SK-N-SH (cell line): ENCODE measurements at regions not wholly inside any gene's neighbourhood (a gene's known extent, or its start where the extent isn't known, plus 50 kb on each side); places are given as distances from the start of the nearest gene placed in this dataset.

Experiments
- CTCF ChIA-PET: fragments of 300-600, 350-600 bp; formaldehyde crosslinking; extraction: SDS; loops from one replicate; lab custom pipeline; 2021; lab: Yijun Ruan, JAX
- POLR2A ChIA-PET: fragments of 350-600 bp; sonication (Branson Sonifier 250); formaldehyde crosslinking; extraction: SDS; loops from one replicate; lab custom pipeline; 2020; ENCODE audit warnings: antibody characterized with exemption, inconsistent platforms; lab: Yijun Ruan, JAX
- DNase-seq: peaks from one replicate; pipeline ENCODE4 v3.0.0; 2012
- H2AFZ ChIP-seq: fragments of 200-600 bp; sonication (generic); 2 replicates; pipeline ENCODE4 v1.8.1; 2016; ENCODE audit warnings: antibody characterized with exemption, mild to moderate bottlenecking, low read depth
- H3F3A ChIP-seq: fragments of 200-600 bp; sonication (generic); replicated peaks from 2 replicates; pipeline ENCODE3; 2016; ENCODE audit warnings: antibody characterized with exemption, mild to moderate bottlenecking; ENCODE audit not compliant: insufficient read depth
- H3K27ac ChIP-seq, 2 experiments: fragments of 200-500 bp in 1 of 2; fragments of 200-600 bp in 1 of 2; sonication (Bioruptor generic) in 1 of 2; sonication (generic), shearing (Covaris generic) in 1 of 2; 2 replicates each; pipeline versions ENCODE4 v1.5.1 to v1.6.1; 2014 to 2016; ENCODE audit warnings: low read depth in 2 of 2, inconsistent platforms in 1 of 2, low read length in 1 of 2, mild to moderate bottlenecking in 1 of 2, mixed read lengths in 1 of 2
- H3K27me3 ChIP-seq: fragments of 200-600 bp; sonication (generic), shearing (Covaris generic); 2 replicates; pipeline ENCODE4 v1.6.1; 2016; ENCODE audit warnings: mixed run types; ENCODE audit not compliant: insufficient read depth
- H3K36me3 ChIP-seq, 2 experiments: fragments of 200-500 bp in 1 of 2; fragments of 200-600 bp in 1 of 2; sonication (Bioruptor generic) in 1 of 2; sonication (generic) in 1 of 2; replicated peaks in 1 of 2; 2 replicates each; pipeline versions ENCODE3 to v1.5.1; 2014 to 2016; ENCODE audit warnings: low read length in 1 of 2, mild to moderate bottlenecking in 1 of 2; ENCODE audit not compliant: insufficient read depth in 2 of 2, control insufficient read depth in 1 of 2
- H3K4me1 ChIP-seq, 2 experiments: fragments of 200-500 bp in 1 of 2; fragments of 200-600 bp in 1 of 2; sonication (Bioruptor generic) in 1 of 2; sonication (generic), shearing (Covaris generic) in 1 of 2; 2 replicates each; pipeline versions ENCODE4 v1.5.1 to v1.6.1; 2014 to 2016; ENCODE audit warnings: low read depth in 1 of 2, low read length in 1 of 2, mixed run types in 1 of 2; ENCODE audit not compliant: insufficient read depth in 2 of 2, control insufficient read depth in 1 of 2
- H3K4me2 ChIP-seq: fragments of 200-600 bp; sonication (generic), shearing (Covaris generic); 2 replicates; pipeline ENCODE4 v1.6.1; 2017; ENCODE audit warnings: mixed run types
- H3K4me3 ChIP-seq, 2 experiments: fragments of 200-500 bp in 1 of 2; fragments of 200-600 bp in 1 of 2; sonication (Bioruptor generic) in 1 of 2; sonication (generic), shearing (Covaris generic) in 1 of 2; 2 replicates each; pipeline versions ENCODE4 v1.5.1 to v1.8.1; 2014 to 2016; ENCODE audit warnings: low read depth in 2 of 2, inconsistent platforms in 1 of 2, low read length in 1 of 2, mild to moderate bottlenecking in 1 of 2, mixed read lengths in 1 of 2, moderate library complexity in 1 of 2
- H3K79me2 ChIP-seq: fragments of 200-600 bp; sonication (generic); 2 replicates; pipeline ENCODE4 v1.8.1; 2017; ENCODE audit warnings: mild to moderate bottlenecking; ENCODE audit not compliant: insufficient read depth
- H3K9ac ChIP-seq: fragments of 200-600 bp; sonication (generic); 2 replicates; pipeline ENCODE4 v1.6.1; 2017; ENCODE audit warnings: mixed run types
- H3K9me2 ChIP-seq: fragments of 200-600 bp; sonication (generic); 2 replicates; pipeline ENCODE4 v1.6.1; 2017; ENCODE audit warnings: mixed run types
- H3K9me3 ChIP-seq: fragments of 200-600 bp; sonication (generic); 2 replicates; pipeline ENCODE4 v1.6.1; 2017; ENCODE audit warnings: mixed run types, mild to moderate bottlenecking, moderate library complexity
- H4K20me1 ChIP-seq: fragments of 200-600 bp; sonication (generic); 2 replicates; pipeline ENCODE4 v1.6.1; 2017; ENCODE audit warnings: mild to moderate bottlenecking, mixed run types; ENCODE audit not compliant: insufficient read depth
- EP300 ChIP-seq, 2 experiments: IDR thresholded peaks; 2 replicates each; pipeline versions ENCODE4 v1.4.0 to v1.6.1; 2012; ENCODE audit warnings: borderline replicate concordance in 1 of 2, low read depth in 1 of 2, low read length in 1 of 2
- FOSL2 ChIP-seq: IDR thresholded peaks from 2 replicates; pipeline ENCODE4 v1.4.0; 2012; ENCODE audit warnings: low read depth, mild to moderate bottlenecking, moderate library complexity, borderline replicate concordance
- MAX ChIP-seq: IDR thresholded peaks from 2 replicates; pipeline ENCODE4 v1.4.0; 2012; ENCODE audit warnings: low read depth
- MEF2A ChIP-seq: IDR thresholded peaks from 2 replicates; pipeline ENCODE4 v1.4.0; 2012; ENCODE audit warnings: low read depth, borderline replicate concordance
- MXI1 ChIP-seq: IDR thresholded peaks from 2 replicates; pipeline ENCODE4 v1.6.1; 2012; ENCODE audit warnings: mild to moderate bottlenecking, low read depth, low read length, improper control_type of control experiment
- NRF1 ChIP-seq: IDR thresholded peaks from 2 replicates; pipeline ENCODE4 v1.6.1; 2012; ENCODE audit warnings: low read depth, mild to moderate bottlenecking, low read length
- POLR2AphosphoS5 ChIP-seq: IDR thresholded peaks from 2 replicates; pipeline ENCODE4 v1.6.1; 2012; ENCODE audit warnings: low read depth, low read length
- RAD21 ChIP-seq: IDR thresholded peaks from 2 replicates; pipeline ENCODE4 v1.6.1; 2012; ENCODE audit warnings: mild to moderate bottlenecking, low read length
- RCOR1 ChIP-seq: fragments of 150-350 bp; IDR thresholded peaks from 2 replicates; pipeline ENCODE4 v1.6.1; 2017; ENCODE audit warnings: antibody characterized with exemption, low read length
- RXRA ChIP-seq: IDR thresholded peaks from 2 replicates; pipeline ENCODE4 v1.4.0; 2012; ENCODE audit warnings: low read depth, mild to moderate bottlenecking, borderline replicate concordance
- TAF1 ChIP-seq: IDR thresholded peaks from 2 replicates; pipeline ENCODE4 v1.6.1; 2012; ENCODE audit warnings: low read depth, mild to moderate bottlenecking, low read length, moderate library complexity, borderline replicate concordance
- TEAD4 ChIP-seq: IDR thresholded peaks from 2 replicates; pipeline ENCODE4 v1.4.0; 2012; ENCODE audit warnings: mild to moderate bottlenecking, borderline replicate concordance; ENCODE audit not compliant: insufficient read depth
- USF1 ChIP-seq: IDR thresholded peaks from 2 replicates; pipeline ENCODE4 v1.4.0; 2012; ENCODE audit warnings: low read depth, borderline replicate concordance
- ZBTB33 ChIP-seq: IDR thresholded peaks from 2 replicates; pipeline ENCODE4 v1.4.0; 2012; ENCODE audit warnings: low read depth, borderline replicate concordance
- WGBS: methylation state at CpG from one replicate; pipeline ENCODE4 v1.1.6; 2017; ENCODE audit warnings: low lambda C conversion rate; 5-methylcytosine and 5-hydroxymethylcytosine counted together
- TF ChIP-seq, protein P1 (sequence below): fragments of 150-350 bp; IDR thresholded peaks from 2 replicates; pipeline ENCODE4 v1.6.1; 2016; ENCODE audit warnings: mild to moderate bottlenecking, low read depth, low read length

DNA sequence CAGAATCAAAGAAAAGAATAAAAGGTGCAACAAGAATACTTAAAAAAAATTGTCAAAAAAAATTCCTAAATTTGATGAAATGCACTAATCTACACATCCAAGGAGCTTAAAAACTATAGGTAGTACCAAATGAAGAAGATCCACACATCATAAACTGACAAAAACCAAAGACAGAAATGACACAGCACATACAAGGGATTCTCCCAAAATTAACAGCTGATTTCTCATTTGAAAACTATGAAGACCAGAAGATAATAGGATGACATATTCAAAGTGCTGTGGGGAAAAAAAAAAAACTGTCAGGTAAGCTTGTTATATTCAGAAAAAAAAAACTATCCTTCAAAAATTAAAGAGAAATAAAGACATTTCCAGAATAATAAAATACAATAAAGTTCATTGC lies 618.2 kb downstream of the TNS3 start:
- H3K79me2 ChIP-seq = no peaks in the 10 kb centered on the region
- no peaks in the 10 kb centered on the region for H3K27me3 ChIP-seq
- ChIA-PET CTCF (no interaction called here), POLR2A (no interaction called here)
- no peaks in the 10 kb centered on the region for H4K20me1 ChIP-seq
- no peak for DNase-seq
- TF ChIP-seq, protein P1, sequence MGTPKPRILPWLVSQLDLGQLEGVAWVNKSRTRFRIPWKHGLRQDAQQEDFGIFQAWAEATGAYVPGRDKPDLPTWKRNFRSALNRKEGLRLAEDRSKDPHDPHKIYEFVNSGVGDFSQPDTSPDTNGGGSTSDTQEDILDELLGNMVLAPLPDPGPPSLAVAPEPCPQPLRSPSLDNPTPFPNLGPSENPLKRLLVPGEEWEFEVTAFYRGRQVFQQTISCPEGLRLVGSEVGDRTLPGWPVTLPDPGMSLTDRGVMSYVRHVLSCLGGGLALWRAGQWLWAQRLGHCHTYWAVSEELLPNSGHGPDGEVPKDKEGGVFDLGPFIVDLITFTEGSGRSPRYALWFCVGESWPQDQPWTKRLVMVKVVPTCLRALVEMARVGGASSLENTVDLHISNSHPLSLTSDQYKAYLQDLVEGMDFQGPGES = no peak
- no peak for TF ChIP-seq TEAD4
- no peak for TF ChIP-seq MEF2A
- no peak for TF ChIP-seq MAX
- no peak for TF ChIP-seq POLR2AphosphoS5
- TF ChIP-seq EP300 (IDR thresholded peaks at IDR 0.05; ENCODE audit: borderline replicate concordance in 1 of 2, low read depth in 1 of 2, low read length in 1 of 2) = no peak
- TF ChIP-seq RCOR1 = no peak
- no peak for TF ChIP-seq USF1
- TF ChIP-seq RAD21 = no peak
- no peak for TF ChIP-seq TAF1
- TF ChIP-seq ZBTB33 = no peak
- TF ChIP-seq MXI1 = no peak
- no peaks in the 10 kb centered on the region for H3K4me1 ChIP-seq
- H3K36me3 ChIP-seq = peaks cover 0 to 7% of the 10 kb centered on the region in 2 experiments
- H3K9ac ChIP-seq = no peak overlapping the region
- peaks cover 32% of the 10 kb centered on the region for H3K9me3 ChIP-seq
- H3K9me2 ChIP-seq = no peaks in the 10 kb centered on the region
- H3K27ac ChIP-seq = no peak overlapping the region
- H3K4me2 ChIP-seq = no peak overlapping the region
- no peak overlapping the region for H3K4me3 ChIP-seq
- H2AFZ ChIP-seq = no peak overlapping the region
- H3F3A ChIP-seq = no peaks in the 10 kb centered on the region

- Histone ChIP-seq H2AFZ (no peak overlapping the region), H3F3A (no peaks in the 10 kb centered on the region), H3K9me2 (no peaks in the 10 kb centered on the region), H3K36me3 (peaks cover 0 to 7% of the 10 kb centered on the region in 2 experiments), H3K9ac (no peak overlapping the region), H3K27ac (no peak overlapping the region), H3K4me2 (no peak overlapping the region), H3K4me1 (peaks cover 0 to 1% of the 10 kb centered on the region in 2 experiments; a peak in 2 of 4 replicates), H3K79me2 (no peaks in the 10 kb centered on the region), H4K20me1 (no peaks in the 10 kb centered on the region), H3K27me3 (no peaks in the 10 kb centered on the region), H3K4me3 (no peak overlapping the region), H3K9me3 (peaks cover 29% of the 10 kb centered on the region)
- TF ChIP-seq NRF1 = no peak
- TF ChIP-seq RXRA = no peak
- no peak for TF ChIP-seq FOSL2
- DNase-seq = no peak
- CTCF ChIA-PET = interaction anchor here (1.0 kb wide), 1 partner anchor 154 kb away, joined by 3 read pairs; no protein-coding TSS in a partner anchor
- 32% methylated on average over 3 of the region's 3 CpGs for WGBS
- POLR2A ChIA-PET = no interaction called here
Observed at GRCh38 chr7:46960970-46961369, 620.9 kb downstream of the TNS3 start.
